RPMI7951 (cell line): ENCODE measurements at regions not wholly inside any gene's neighbourhood (a gene's known extent, or its start where the extent isn't known, plus 50 kb on each side); places are given as distances from the start of the nearest gene placed in this dataset.
"Not testable (repeated sequence)": the region's sequence is repeated elsewhere in the genome, so short reads cannot be mapped to it uniquely, and the experiment has no call there.

ENCODE experiments used
- DNase-seq: peaks from one replicate; pipeline ENCODE4 v3.0.0-alpha.2; 2012; ENCODE audit warnings: low read depth

DNA sequence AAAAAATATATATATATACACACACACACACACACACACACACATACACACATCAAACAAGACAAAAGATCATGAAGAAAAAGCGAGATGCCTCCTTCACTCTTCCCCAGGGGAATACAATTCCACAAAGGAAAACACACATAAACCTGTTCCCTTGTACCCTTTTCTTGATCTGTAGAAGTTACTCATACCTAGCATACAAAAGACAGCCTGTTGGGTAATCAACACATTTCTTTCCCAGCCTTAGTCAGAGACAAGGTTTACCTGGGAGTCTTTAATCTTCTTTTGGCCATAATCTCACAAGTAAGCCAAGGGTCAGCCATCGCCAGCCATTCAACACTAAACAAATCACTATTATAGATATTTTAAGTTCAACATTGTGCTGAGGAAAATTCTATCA lies 407.0 kb downstream of the SUCLG1 start:
- no peak for DNase-seq

DNA sequence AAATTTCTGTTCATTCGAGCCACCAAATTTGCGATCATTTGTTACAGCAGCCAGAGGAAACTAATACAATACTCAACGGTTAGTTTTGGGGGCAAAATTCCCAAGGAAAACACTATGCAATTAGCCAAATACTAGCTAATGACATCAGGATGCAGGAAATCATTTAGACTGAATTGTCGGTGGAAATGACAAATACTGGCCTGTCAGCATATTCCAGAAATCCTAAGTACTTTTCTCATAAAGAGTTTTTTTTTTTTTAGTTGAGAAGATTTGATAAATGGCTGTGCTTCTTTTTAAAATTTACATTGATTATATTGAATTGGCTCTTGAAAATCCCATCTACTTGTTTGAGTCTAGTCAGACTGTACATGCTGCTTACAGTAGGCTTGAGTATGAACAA lies 410.1 kb downstream of the SUCLG1 start:
- DNase-seq = no peak

DNA sequence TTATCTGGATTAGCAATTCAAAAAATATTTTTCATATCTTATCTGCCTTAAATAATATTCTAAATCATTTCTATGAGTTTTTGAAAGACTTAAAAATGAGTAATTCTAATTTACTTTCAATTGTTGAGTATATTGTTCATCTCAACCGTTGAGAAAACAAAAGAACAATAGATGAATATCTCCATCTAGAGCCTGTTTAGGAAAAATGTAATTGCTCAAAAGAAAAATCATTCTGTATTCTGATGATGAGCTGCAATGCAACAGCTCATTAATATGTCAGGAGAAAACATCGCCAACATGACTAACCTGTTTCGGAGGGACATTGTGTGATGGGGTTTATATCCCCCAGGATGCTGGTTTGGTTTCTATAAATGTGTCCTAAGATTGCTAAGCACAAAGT lies 417.6 kb downstream of the SUCLG1 start:
- DNase-seq = no peak

DNA sequence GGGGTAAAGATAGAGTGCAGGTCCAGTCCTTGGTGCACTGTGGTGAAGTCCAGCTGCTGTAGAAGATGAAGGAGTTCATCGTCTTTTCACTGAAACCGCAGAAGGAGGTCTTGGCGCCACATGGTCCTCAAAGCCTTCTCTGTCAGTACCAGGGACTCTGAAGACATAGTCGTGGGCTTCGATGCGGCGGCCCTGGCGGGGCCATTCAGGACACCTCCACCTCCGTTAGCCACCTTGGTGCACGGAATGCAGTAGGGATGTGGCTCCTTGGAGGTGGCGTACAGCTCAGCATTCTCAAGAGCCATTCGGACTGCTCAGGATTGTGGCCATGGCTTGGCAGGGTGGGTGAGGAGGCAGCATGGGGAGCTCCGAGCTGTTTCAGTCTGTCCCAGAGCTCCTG lies 418.8 kb downstream of the SUCLG1 start:
- no peak for DNase-seq

DNA sequence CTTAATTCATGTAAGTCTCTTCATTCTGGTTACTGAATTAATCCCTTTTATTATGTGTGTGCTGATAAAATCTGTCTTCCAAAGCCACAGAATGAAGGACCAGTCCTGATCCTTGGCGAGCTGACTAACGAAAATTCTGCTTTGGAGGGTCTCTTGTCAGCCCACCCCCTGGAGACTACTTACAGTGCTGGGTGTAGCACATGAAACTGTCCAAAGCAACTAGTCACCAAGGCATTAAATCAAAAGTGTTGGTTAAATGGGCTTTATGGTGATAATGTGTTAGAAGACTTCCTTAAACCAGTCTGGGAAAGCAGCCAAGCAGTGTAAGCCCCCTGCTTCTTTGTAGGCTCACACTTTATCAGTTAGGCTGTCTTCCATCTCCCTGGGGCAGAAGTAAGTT lies 420.2 kb downstream of the SUCLG1 start:
- no peak for DNase-seq

DNA sequence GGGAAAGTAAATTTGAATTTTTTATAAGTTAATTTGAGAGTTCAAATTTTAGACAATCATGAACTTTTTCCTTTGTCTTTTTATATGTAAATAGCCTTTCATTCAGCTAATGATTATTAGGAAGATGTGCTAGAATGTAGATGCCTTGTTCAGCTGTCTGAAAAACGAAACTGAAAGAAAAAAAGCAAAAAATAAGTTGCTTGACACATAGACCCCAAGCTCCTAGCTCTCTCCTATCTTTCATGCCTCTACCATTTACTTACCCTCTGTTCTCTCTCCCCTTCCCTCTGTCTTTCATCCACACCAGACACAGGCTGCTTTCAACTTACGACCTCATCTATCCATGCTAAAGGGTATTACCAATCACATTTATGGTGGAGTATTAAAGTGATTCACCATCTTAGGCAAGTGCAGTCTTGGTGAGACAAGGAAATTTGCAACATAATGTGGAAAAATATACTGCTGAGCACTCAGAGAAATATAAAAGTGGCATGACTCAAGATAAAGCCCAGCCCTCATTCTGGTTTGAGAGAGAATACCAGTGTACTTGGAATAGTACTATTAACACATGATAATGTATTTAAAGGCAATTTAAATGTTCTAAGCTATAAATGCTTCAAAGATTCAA lies 425.6 kb downstream of the SUCLG1 start:
- DNase-seq = peak; percentile 1

DNA sequence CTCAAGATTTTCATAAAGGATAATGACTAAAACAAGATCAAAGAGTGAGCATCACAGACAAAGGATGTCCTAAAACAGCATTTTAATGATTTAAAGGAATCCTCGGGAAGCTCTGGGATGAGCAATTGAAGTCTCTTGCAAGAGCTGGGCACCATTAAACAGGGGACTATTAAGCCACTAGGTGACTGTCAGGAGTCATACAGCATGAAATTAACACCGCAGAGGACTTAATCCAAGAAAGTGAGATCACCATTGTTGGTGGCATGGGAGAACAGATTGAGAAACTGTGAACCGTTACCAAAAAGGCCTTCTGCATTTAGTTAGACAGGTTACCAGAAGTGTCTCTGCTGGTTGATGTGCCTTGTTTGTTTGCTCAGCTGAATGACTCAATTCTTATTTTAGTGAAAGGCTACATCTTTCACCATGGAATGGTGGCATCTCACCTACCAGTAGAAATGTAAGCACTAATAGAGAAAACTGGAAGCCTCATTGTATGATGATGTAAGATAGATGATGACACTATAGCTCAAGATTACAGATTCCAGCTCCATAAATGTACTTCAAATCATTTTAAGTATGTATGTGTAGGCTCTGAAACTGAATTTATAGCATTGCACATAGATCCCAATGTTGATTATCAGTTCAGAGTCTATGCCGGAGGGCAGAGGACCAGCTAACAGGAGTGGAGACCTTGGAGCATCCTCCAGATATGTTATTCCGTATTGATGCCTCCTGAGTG lies 427.6 kb downstream of the SUCLG1 start:
- DNase-seq = no peak

DNA sequence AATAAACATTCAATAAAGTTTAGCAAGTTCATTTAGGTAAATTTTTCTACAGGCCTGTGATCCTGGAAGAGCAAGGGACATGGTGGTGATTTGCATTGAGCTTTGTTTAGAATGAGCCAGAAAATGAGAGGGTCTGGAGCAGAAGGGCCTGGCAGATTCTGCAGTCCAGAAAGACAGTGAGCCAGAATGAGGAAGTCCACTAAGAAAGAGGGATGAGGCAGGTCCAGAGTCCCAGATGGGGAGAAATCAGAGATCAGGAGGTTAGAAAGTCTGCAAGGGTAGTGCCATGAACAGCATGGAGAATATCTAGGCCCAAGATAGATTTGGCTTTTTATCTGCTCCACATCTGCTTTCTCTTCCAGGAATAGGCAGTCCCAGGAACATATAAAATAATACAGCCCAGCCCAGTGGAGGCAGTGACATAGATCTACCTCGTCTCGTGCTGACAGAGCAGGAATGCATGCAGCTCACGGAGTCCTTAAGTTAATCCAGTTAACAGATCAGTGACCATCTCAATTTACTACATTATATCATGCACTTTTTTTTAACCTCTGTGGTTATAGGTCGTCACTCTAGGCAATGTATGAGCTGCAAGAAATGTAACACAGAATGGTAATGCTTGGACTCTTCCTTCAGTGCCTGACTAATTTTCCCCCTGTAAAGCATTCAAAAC lies 429.0 kb downstream of the SUCLG1 start:
- no peak for DNase-seq

DNA sequence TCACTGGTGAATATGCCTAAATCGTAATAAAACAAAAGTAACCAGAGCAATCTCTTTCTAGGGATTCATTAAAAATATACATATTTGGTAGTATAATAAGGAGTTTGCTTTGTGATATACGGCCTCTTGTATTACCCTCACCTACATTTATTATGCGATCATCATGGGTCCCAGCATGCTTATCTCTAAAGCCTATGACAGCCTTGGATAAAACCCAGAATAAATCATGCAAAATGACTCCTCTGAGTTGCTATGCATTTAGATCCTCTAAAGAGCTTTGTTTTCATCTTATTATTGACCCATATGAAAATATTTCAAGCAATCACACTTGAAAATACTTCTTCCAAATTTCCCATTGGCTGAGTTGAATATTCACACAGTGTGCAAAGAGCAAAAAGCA lies 432.3 kb downstream of the SUCLG1 start:
- DNase-seq = no peak

DNA sequence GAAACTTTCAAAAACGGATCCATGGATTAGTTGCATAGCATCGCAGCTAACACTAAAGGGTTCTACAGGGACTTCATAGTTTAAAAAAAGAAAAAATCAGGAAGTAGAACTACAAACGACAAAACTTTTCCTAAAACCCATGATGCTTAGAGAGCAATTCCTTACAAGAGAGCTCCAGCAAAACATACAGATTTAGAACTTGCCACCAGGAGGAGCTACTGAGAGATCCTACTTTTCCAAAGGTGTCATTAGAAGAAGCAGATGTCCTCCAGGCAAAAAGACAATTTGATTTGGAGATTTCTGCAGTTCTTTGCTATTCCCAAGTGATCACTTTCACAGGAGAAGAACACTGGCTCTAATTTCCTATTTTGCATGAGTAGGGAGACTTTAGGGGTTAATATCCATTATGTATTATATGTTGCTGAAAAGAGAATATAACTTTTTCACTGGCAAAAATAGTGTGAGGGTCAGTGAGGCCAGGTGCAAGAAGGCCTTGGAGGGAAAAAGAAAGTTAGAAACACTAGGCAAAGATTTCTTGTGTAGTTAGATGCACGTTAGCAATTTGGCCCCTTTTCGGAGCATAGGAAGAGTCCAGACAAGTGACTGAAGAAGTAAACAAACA lies 436.2 kb downstream of the SUCLG1 start:
- peak; percentile 56 for DNase-seq

DNA sequence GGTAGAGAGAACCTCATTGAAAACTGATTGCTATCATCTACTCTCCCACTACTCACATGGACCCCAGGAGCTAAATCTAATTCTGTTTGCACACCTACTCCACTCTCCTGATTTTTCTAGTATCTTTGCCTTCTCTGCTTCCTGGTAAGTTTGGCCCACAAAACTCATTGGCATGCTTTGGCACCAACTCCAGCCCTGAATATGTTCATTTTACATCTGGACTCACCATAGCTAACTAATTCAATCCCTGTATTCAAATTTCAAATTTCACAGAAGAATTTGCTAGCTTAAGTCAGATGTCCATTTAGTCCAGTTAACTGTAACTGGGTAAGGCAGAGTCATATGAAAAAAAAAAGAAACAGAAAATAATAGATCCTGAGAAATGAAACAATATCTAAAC lies 442.1 kb downstream of the SUCLG1 start:
- no peak for DNase-seq

DNA sequence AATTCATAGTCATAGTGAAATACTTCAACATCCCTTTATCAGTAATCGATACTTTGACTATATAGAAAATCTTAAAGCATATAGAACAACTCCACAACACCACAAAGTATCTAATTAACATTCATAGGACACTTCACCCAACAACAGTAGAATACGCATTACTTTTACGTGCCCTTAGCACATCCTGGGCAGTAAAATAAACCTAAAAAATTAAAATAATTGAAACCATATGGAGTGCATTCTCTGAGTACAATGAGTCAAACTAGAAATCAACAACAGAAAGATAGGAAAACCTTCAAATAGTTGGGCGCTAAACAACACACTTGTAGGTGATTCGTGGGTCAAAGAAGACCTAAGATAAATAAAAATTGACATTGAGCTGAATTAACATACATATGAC lies 442.9 kb downstream of the SUCLG1 start:
- DNase-seq = no peak

DNA sequence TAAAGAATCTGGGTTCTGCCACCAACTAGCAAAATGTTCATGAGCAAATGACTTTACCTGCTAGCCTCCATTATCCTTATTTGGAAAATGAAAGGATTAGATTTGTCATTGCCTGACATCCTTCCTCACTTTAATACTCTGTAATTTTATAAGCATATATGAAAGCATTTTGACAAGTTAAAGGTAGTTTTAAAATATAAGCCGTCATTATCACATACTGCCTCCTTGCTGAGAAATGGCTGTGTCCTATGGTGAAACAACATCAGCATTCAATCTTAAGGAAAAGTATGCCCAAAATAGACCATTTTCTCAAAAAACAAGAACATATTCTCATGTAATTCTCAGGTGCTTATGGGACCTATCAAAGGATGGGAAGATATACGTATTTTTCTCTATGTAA lies 461.2 kb downstream of the SUCLG1 start:
- DNase-seq = no peak

DNA sequence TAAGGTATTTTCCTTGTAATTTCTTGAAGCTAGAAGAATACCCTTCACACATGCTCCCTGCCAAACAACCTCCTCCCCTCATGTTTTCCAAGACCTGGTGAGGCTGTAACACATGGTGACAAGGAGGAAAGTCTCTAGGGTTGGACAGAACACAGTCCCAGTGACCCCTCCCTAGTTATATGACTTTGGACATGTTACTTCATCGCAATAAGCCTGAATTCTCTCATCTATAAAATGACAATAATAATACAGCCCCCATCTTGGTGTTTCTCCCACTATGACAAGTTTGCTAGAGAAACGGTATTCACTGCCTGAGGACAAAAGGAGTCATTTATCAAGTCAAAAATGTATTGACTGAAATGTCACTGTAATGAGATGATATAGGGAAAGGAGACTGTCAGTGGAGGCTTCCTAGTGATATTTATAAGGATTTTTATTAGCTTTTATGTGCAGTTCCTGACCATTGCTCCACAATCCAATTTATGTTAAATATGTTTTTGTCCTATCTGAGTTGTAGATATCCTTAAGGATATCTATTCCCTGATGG lies 464.4 kb downstream of the SUCLG1 start:
- DNase-seq = no peak

DNA sequence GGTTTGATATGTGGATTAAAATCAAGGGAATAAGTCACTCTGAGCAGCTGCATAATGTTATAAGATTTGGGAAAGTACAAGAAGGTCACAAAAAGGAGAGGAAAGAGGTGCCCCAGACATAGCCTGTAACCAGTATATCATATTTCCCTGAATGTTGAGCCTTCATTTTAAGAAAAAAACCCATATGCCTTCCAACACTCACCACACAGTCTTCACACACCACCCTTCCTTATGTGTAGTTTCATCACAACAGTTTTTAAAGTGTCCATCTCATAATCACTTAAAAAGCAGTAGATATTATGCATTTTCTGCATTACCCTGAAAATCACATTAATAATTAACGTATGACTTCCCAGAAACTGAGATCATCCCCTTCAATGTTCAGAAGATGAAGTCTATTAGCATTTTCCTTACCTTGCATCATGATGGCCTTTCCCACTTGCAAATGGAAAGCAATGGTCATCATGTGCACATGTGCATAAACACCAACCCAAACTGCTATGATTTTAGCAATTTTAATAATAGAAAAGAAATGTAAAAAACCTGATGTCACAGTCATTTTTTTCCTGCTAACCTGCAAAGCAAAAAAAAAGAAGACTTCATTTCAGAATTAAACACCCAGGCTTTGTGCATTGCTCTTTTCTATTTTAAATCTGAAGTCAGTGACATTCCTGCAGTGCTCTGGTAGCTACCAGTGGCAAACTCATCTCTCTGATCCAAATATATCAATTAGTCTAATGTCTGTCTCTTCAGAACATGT lies 465.0 kb downstream of the SUCLG1 start:
- no peak for DNase-seq

DNA sequence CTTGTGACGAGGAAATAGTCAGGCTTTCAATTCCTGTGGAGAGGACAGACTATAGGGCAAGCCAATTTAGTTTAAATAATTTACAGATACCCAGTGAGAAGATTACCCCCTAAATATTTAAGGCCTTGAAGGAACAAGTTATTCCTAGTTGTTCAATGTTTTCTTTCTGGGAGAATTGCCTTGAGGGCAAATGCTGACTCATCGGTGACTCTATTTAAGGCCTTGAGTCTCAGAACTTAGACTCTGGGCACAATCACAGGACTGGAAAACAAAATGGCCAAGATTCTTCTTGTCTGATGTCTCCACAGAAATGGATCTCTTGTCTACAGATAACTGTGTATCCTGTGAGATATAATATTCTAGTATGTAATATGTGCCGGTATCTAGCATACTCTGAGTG lies 467.1 kb downstream of the SUCLG1 start:
- DNase-seq = peak; percentile 32

DNA sequence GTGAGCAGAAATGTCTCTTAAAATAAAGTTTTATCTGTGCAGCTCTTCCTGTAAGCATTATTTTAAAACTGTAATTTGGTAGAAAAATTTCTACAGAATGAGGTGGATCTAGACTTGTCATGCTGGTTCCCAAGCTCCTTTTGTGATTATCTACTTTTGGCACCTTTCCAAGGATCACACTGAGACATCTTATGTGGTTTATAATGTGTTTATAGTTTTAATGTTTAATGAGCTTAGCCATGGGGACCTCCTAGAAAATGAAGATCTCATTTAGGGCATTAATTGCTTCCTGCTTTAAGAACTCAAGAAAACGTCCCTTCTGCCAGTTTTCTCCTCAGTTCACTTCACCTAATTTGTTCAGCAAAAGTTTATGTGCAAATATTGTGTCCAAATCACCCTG lies 468.4 kb downstream of the SUCLG1 start:
- no peak for DNase-seq

DNA sequence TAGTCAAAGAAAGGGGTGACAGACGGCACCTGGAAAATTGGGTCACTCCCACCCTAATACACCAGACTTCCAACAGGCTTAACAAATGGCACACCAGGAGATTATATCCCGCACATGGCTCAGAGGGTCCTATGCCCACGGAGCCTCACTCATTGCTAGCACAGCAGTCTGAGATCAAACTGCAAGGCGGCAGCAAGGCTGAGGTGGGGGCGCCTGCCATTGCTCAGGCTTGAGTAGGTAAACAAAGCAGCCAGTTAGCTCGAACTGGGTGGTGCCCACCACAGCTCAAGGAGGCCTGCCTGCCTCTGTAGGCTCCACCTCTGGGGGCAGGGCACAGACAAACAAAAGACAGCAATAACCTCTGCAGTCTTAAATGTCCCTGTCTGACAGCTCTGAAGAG lies 482.5 kb downstream of the SUCLG1 start:
- not testable (repeated sequence) for DNase-seq

DNA sequence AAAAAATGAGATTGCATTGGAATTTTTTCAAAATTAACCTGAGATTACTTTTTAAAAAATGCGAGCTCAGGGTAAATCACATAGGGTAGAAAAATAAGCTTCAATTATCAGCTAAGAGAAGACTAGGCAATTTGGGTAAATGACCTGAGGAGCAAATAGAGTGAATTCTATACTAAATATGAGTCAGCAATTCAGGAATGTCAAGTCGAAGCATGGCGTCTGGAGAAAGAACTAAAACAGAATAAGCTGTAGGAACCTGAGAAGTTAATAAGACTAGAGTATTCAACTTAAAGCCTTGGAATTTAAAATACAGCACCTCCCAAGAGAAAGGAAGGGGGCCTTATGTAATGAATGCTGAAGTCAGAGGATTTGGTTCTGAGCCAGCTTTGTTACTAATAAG lies 487.0 kb downstream of the SUCLG1 start:
- no peak for DNase-seq

DNA sequence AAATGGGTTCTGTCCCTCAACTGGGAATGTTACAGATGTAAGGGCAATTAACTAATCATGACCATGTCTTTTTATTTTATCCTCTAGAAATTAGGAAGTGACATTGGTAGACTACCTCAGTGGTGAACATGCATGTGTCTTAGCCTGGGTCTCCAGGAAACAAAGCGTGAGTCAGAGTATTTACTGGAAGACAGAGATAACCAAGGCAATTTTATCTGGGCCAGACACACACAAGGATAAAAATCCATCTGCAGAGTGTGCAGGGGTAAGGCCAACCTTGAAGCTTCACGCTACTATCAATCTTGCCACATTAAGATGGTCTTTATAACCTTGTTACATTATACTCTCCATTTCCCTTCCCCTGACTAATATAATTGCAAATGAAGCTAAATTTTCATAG lies 487.5 kb downstream of the SUCLG1 start:
- no peak for DNase-seq

DNA sequence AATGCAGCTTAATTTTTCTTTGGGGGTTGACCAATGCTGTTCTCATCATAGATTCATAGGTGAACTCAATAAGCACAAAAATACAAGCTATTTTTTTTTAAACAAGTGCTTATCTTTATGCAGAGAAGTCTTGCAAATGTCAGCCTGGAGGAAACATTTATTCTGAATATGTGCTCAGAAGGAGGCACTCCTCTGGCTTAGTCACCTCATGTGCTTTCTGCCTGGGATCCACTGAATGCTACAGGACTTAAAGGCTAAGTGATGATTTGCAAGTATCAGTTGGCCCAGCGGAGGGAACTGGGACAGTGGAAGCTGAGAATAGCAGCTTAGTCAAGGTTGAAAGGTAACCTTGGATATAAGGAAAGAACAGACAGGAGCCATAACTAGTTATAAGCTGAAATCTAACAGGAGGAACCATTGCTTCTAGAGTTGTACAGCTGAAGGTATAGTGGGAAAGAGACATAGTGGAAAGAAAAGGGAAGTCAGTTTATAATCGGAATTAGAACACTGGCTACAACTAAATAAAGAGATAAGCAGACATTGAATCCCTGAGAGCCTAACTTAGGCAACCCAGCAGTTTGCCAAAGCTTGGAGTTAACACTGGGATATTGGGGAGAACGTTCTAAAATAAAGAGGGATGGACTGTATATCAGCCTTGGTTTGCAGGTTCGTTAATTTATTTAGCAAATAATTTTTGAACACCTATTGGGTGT lies 488.7 kb downstream of the SUCLG1 start:
- DNase-seq = no peak
